Stimulated activated CD4-positive, alpha-beta T cell treated with anti-CD3 and anti-CD28 coated beads, Interleukin-15, amount 100 ng/mL, for 48 hours (primary cell): ENCODE measurements at regions not wholly inside any gene's neighbourhood (a gene's known extent, or its start where the extent isn't known, plus 50 kb on each side); places are given as distances from the start of the nearest gene placed in this dataset.

Experiments used
- DNase-seq, 2 donors: peaks; one replicate each; pipeline ENCODE4 v3.0.0-alpha.2; 2020; ENCODE audit warnings: low read depth in 2 of 2

DNA sequence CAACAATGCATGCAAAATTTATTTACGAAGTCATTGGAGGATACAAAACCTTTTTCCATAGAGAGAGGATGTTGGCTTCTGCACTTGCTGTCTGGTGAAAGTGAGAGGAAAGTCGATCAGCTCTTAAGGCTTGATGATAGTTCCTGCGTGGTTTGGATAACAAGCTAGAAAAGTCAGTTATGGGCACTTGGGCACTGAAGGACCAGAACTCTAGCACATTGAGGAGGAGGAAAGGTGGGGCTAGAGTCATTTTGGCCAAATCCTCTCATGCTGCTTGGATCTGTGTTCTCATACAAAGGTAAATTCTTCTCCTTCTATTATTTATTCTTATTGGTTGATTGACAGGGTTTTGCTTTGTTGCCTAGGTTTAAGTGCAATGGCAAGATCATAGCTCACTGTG lies 245.9 kb upstream of the ADAMTSL1 start:
- DNase-seq, result no peak

DNA sequence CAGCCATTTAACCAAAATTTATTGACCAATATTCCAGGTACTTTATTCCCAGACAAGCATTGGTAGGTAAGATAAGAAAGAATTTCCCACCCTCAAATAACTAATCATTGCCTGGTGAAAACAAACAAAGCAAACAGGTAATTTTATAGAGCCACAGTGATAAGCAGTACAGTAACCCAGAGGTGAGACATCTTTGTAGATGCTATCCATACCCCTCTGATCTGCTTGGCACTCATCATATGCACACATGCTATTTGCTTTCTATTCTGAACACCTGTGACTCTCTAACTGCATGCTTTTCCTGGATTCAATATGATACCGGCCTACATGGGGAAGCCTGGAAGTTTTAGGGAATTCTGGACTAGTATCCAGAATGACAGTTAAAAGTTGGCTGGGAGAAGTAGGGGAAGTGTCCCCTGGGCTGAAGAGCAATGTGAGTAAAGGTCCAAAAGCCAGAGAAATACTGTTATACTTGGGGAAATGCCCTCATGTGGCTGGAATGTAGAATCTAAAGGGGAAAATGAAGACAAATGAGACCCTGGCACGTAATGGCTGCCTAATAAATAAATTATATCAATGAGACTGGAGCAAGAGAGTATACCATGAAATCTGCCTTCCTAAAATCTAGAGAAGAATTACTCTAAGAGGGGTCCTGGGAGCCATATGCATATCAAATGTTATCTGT lies 243.8 kb upstream of the ADAMTSL1 start:
- DNase-seq, result no peak

GRCh38 chr9:18233311-18233710 lies 240.6 kb upstream of the ADAMTSL1 start:
- no peak for DNase-seq

- no peak for DNase-seq
Measured at GRCh38 chr9:18233776-18234445, 240.0 kb upstream of the ADAMTSL1 start.

DNA sequence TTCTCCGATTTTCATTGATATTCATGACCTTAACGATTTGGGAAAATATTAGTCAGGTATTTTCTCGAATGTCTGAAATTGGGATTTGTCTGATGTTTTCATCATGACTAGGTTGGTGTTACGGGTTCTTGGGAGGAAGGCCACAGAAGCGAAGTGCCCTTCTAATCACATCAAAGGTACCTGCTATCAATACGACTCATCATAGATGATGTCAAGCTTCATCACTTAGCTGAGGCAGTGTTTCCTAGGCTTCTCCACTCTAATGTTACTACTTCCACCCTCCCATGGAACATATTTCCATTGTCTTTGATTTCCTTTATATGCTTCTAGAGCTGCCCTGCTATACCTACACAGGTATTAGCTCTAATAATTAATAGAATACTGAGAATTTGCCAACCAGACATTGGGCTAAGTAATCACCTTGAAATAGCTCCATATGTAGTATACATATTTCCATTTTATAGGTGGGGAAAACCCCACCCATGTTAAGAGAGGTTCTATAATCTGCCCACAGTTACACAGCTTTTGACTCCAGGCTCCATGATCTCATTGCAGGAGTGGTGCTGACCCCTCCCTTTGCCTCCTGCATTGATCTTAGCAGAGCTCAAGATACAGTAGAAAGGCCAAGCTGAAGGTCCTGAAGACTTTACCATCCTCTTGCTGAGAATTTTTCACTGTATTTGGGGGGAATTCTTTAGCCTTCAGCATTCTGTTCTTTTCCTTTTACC lies 238.6 kb upstream of the ADAMTSL1 start:
- DNase-seq, result no peak

DNA sequence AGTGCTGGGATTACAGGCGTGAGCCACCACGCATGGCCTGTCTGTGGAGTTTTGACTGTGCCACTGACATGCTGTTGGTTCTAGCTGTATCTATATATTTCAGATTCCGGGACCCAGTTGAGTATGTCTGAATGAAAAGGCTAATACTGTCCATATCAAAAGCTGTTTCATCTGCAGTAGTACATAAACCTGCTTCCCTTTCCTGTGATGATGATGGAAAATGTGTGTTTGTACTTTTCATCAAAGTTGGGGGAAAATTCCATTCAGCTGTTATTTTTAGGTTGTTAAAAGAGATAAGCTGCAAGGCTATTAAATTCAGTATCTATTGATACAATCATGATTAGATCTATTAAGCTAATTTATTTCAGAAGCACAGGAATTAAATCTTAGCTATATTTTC lies 237.6 kb upstream of the ADAMTSL1 start:
- no peak for DNase-seq

GRCh38 chr9:18237776-18238175 lies 236.2 kb upstream of the ADAMTSL1 start:
- no peak for DNase-seq

GRCh38 chr9:18238254-18238653 lies 235.7 kb upstream of the ADAMTSL1 start:
- DNase-seq, result no peak

- DNase-seq, result no peak
Measured at GRCh38 chr9:18238752-18239447, 235.1 kb upstream of the ADAMTSL1 start.

- no peak for DNase-seq
Measured at GRCh38 chr9:18240213-18240612, 233.7 kb upstream of the ADAMTSL1 start.

GRCh38 chr9:18245911-18246310 lies 228.0 kb upstream of the ADAMTSL1 start:
- no peak for DNase-seq

DNA sequence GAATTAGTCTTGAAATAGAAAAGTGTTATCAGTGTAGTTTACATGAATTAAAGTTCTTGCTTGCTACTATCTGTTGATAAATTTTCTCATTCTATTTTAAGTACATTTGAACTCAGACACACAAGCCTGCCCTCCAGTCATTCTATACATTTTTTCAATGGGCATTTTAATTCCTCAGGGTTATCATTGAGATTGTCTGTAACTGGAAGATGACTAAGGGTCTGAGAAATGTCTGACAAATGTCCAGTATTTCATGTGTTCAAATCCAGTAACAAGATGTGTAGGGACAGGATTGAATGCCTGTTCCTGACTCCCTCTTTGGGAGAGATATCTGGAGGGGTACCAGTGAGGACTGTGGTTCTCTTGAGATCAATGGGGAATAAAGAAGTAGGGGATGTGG lies 223.9 kb upstream of the ADAMTSL1 start:
- DNase-seq, result no peak

GRCh38 chr9:18253950-18254349 lies 220.0 kb upstream of the ADAMTSL1 start:
- DNase-seq, result no peak

DNA sequence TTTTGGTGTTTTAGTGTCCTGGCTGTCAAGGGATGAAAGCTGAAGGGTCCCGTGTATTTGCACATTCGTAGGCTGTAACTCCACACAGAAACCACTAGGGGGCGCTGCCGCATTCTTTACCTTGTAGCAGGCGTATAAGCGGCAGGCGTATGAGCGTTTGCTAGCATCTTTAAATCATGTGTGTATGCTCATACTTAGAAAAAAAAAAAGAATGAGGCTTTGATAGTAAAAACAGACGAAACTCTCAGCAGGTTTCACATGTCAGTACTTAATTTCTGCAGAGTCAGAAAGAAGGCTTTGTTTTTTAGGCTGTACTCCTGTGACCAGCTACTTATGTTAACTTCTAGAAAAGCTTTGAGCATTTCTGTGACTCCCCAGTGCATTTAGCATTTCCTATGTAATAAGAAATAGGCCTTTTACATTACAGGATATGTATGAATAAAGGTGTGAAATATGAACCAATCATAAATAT lies 218.8 kb upstream of the ADAMTSL1 start:
- peak; percentile 49 to 50 for DNase-seq

DNA sequence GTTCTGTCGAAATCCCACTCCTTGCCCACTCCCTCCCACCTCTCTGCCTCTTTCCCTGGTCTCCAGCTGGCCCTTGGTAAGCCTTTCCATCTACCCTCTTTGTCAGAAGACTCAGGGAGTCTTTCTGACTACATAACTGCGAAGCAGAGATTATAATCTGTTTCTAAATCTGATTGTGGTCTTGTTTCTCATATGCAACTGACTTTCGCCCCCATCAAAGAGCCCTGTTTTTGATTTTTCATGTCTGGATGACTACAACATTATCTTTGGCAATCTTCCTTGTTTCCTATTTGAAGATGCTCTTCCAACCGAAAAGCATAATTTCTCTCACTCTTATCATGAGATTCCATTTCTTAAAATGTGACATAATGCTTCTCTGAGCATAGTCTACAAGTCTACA lies 218.2 kb upstream of the ADAMTSL1 start:
- DNase-seq, result no peak

DNA sequence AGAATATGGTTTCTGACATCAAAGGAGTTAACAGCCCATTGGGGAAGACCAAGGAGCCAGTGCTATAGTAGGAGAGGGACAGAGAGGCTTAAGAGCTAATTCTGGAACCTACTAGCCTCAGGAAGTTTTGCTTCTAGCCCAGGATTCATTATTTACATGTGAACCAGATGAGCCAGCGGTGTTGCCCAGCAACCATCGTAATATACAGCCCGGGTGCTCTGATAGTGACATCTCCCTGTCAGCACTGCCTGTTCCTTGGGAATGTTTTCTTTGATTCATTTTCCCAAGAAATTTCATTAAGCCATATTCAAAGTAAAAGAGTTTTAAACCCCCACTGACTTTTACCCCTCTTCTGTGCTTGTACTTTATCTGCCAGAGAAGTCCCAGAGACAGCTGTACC lies 217.4 kb upstream of the ADAMTSL1 start:
- no peak for DNase-seq

DNA sequence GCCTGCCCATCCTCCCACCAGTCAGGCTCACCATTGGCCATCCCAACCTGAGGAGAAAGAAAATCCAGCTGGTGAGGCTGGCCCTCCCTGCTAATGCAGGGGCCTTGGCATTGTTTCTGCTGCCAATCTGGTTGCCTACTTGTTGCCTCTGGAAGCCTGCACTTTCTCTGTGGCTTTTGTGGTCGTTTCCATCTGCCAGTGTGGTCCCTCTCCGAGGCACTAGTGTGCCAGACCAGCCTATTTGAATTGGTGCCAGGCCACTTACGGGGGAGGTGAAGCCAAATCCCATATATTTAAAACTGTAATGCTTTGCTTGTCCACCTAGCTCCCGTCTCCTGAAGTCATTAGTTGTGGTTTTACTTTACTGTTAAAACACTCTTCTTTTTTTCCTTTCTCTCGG lies 213.4 kb upstream of the ADAMTSL1 start:
- no peak for DNase-seq

GRCh38 chr9:18261181-18261580 lies 212.8 kb upstream of the ADAMTSL1 start:
- DNase-seq, result no peak

GRCh38 chr9:18263377-18263776 lies 210.6 kb upstream of the ADAMTSL1 start:
- no peak for DNase-seq

GRCh38 chr9:18268381-18268780 lies 205.6 kb upstream of the ADAMTSL1 start:
- DNase-seq, result no peak

DNA sequence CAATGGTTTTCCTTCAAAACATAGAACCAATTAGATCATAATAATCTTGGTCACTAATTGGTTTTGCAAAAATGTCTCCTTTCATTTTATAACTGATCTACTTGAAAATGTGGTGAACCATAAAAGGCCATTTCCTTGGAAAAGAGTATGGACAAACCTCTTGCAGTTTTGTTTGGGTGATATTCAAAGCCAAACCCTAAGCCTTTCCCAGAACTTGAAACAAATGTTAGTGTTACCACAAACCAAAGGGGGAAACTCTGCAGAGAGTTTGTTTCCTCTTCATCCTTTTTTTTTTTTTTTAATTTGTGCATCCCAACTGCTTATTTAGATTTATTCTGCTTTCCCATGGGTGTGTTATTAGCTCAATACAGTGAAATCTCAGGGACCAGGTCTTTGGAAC lies 204.4 kb upstream of the ADAMTSL1 start:
- DNase-seq, result no peak

GRCh38 chr9:18274693-18275092 lies 199.3 kb upstream of the ADAMTSL1 start:
- no peak for DNase-seq
